Left renal pelvis (tissue), 4 donors: ENCODE measurements at regions not wholly inside any gene's neighbourhood (a gene's known extent, or its start where the extent isn't known, plus 50 kb on each side); places are given as distances from the start of the nearest gene placed in this dataset.

Source experiments
- DNase-seq, 4 donors: peaks; one replicate each; pipeline ENCODE4 v3.0.0-alpha.2; 2013; ENCODE audit warnings: low read depth in 4 of 4, low spot score in 3 of 4

DNA sequence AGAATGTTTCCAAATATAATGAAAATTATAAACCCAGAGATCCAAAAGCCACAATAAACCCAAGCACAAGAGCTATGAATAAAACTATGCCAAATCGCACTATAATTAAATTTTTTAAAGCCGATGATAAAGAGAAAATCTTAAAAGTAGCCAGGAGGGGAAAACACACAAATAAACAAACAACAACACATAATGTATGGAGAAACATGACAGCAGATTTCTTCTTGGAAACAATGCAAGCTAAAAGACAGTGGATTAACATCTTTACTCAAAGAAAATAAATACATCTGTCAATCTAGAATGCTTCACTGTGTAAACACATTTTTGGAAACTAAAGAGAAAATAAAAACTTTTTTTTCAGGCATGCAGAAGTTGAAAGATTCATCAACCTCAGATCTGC, 53.0 kb upstream of the SMOX start:
- DNase-seq, result no peak

DNA sequence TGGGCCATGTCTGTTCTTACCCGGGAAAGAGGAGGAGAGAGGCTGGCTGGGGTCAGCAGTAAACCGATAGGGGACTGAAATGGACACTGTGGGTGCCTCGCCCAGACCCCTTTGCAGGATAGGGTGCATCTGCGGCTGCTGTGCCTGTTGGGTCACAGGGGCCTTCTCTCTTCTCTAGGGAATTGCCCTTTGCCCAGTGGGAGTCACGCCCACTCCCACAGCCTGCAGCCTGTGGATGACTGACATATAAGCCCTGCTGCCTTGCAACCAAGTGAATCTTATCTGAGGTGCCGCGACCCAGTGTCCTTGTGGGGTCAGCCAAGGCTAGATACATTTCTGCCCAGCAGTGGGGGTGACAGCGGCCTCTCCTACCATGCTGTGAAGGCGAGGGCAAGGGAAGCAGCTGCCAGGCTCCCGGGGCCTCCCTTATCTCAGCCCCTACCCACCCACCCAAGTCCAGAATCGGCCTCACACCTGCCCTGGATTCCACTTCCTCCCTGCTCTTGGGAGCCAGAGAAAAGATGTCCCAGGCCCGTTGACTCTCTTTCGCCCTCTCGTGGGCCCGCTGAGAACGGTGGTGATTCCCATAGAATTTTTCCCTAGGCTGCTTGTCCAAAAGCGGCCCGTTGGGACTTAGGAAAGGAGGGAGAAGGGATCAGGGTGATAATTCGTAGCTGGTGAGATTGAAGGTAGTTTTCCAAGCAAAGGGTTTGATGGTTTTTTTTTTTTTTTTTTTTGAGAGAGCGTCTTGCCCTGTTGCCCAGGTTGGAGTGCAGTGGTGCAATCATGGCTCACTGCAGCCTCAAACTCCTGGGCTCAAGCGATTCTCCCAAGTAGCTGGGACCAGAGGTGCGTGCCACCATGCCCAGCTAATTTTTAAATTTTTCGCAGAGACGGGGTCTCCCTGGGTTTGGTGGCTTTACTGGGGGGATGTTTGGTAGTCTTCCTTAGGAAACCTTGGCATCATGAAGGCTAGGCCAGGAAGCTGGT, 56.8 kb upstream of the SMOX start:
- no peak for DNase-seq

DNA sequence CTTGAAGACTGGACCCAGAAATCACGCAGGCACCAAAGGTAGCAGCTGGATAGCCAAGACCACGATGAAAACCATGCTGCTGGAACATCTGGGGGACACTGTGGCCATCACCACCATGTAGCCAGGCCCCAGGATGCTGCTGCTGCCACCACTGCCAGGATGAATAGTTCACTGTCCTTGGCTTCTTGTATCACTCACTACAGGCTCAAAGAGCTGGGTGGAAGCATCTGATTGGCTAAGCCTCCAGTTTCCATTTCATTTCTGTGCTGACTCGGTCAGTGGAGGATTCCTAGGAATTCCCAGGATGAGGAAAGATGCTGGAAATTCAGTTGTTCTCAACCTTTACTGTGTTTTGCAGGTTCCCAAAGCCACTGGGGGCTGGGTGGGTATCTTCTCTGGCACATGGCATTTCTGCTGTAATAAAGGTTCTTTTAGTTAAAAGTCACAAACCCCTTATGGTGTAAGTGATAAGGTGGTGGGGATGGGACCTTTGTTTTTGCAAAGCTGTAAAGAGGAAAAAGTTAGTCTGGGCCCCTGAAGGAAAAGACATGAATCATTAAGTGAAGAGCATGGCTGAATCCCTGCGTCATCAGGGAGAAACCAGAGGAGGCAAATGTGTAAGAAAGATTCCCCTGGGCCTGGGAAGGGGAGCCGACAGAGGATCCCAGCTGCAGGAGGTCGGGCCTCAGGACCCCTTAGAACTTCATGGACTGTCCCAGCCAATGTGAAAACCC, 57.7 kb upstream of the SMOX start:
- DNase-seq, result no peak

DNA sequence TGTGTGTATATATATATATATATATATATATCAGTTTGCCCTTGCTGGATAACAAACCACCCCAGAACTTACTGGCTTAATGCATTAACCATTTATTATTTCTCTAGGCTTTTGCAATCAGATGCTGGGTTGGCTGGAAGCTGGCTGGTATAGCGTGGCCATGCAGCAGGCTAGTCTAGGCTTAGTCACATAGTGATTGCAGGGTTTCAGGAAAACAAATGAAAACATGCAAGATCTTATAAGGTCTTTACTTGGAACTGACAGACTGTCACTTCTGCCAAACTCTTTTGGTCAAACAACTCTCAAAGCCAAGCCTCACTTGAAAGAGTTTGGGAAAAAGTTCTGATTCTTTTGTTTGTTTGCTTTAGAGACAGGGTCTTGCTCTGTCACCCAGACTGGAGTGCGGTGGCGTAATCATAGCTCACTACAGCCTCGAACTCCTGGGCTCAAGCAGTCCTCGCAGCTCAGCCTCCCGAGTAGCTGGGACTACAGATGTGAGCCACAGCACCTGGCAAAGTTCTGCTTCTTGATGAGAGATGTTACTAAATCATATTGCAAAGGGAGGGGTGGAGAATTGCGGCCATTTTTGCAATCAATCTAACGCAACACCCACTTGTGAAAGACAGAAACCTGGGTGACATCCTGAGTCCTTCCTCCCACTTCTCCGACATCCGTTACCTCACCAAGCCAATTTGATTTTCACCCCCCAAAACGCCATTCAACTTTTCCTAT, 58.7 kb upstream of the SMOX start:
- no peak for DNase-seq

DNA sequence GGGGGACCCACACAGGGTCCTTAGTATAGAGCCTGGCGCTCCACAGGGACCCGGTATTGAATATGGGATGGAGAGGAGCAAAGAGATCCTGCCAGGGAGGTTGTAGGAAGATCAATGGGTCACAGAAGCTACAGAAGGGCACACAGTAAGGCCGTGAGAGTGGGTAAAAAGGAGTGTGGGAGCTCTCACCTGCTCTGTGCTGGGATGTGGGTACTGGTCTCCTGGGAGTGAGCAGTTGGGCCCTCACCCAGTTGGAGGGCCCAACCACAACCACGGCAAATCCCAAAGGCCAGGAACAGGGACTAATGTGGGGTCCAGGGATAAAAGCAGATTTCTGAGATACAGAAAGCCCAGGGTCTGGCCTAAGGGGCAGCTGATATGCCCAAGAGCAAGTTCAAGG, 59.9 kb upstream of the SMOX start:
- no peak for DNase-seq

DNA sequence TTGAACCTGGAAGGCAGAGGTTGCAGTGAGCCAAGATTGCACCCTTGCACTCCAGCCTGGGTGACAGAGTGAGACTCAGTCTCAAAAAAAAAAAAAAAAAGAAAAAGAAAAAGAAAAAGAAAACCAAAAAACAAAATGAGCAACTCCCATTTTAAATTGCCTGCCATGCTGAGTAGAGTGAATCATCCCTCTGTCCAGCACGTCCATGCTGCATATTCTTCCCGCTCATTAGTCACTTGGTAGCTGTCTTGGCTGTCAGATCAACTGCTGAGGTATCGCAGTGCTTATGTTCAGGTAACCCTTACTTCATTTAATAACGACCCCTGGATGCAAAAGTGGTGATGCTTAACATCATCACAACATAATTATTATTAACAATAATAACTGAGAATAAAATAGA, 60.7 kb upstream of the SMOX start:
- no peak for DNase-seq

DNA sequence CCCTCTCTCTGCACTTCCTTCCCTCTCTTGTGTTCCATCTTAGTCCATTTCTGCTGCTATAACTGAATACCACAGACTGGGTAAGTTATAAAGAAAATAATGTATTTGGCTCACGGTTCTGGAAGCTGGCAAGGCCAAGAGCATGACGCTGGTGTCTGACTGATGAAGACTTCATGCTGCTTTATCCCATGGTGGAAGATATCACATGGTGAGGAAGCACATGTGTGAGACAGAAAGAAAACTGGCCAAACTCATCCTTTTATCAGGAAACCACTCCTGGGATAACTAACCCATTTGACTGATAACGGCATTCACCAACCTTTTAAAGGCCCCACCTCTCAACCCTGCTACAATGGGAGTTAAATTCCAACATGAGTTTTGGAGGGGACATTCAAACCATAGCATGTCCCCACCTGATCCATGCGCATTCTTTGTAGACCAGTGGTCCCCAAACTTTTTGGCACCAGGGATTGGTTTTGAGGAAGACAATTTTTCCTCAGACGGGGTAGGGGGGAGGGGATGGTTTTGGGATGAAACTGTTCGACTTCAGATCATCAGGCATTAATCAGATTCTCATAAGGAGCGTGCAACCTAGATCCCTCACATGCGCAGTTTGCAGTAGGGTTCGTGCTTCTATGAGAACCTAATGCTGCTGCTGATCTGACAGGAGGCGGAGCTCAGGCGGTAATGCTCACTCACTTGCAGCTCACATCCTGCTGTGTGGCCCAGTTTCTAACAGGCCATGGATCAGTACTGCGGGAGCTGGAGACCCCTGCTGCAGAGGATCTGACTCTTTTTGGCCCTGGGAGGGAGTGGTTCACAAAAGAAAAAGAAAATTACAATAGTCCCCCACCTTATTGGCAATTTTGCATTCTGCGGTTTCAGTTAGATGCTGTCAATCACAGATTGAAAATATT, 61.6 kb upstream of the SMOX start:
- no peak for DNase-seq

DNA sequence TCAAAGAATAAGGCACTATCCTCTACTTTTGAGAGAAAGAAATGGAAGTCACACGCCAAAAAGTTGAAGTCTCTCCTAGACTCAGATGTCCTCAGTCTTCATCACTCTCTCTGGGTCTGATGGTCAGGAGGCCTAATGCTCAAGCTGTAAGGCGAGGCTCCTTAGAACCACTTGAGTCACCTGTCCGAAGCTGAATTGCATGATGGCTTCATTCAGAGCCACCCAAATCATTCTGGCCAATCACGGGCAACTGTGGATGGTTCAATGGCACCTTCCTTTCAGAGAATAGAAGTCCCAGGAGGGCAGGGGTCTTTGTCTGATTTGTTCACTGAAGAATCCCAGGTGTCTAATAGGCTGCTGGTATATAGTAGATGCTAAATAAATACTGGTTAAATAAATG, 63.9 kb upstream of the SMOX start:
- DNase-seq, result no peak

DNA sequence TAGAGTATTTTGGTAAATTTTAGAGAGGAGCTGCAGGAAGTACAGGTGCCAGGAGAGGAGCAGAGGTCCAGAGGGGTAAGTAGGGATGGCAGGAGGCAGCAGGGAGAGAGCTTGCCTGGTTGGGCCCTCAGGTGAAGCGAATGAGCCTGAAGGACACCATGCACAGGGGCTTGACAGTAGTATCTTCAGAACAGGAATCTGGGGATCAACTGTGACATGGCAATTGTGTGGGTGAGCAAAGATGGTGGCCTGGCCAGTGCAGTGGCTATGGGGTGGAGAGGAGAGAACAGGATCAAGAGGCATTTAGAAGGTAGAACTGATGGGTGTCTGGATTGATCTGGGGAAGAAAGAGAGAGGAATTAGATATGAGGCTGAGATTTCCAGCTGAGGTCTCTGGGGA, 64.5 kb upstream of the SMOX start:
- DNase-seq, result no peak

DNA sequence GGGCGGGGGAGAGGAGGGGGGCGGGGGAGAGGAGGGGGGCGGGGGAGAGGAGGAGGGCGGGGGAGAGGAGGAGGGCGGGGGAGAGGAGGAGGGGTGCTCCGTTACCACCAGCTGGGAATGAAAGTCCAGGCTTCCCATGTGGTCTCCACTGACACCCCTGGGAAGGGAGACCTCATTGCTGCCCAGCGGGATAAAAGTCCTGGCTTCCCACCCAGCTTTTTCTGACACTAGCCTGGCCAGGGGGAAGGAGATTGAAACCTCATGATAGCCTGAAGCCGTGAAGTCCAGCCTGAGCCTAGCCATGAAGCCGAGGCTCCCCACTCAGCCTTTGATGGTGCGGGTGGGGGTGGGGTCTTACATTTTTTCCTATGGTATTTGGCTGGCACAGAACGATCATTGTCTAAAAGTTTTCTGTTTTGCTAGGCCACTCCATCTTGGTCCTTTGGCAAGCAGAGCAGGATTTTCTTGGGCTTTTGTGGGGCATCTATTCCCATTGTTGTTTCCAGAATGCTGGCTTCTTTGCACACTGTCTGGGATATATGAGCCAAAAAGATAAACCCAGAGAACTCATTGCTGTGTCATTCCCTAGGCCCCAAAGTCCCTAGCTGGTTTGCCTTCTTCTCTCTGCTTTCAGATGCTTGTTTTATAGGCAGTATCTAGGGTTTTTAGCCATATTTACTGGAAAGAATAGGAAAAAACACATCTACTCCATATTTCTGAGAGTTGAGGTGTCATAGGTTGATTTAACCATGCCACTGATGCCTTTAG, 65.3 kb upstream of the SMOX start:
- DNase-seq, result peak in 1 of 4 donors; percentile 34

DNA sequence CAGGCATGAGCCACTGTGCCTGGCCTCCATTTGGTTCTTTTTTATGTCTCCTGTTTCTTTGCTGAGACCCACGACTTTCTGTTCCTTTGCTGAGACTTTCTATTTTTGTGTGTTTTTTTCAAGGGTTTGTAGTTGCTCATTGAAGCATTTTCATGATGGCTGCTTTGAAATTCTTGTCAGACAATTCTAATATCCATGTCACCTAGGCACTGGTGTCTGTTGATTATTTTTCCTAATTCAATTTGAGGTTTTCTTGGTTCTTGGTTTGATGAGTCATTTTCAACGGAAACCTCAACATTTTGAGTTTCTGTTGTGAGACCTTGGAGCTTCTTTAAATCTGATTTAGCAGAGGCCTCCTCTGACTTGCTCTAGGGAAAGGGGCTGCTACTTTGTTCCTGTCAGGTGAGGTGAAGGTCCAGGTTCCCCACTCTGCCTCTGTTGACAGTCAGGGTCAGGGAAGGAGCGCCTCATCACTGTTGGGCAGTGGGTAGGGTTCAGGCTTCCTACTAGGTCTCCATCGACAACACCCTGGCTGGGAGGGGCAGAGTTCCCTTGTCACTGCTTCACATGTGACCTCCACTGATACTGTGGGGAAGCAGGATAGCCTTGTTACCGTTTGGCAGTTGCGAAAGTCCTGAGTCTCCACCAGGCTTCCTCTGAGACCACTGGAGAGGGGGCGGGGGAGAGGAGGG, 66.1 kb upstream of the SMOX start:
- no peak for DNase-seq

DNA sequence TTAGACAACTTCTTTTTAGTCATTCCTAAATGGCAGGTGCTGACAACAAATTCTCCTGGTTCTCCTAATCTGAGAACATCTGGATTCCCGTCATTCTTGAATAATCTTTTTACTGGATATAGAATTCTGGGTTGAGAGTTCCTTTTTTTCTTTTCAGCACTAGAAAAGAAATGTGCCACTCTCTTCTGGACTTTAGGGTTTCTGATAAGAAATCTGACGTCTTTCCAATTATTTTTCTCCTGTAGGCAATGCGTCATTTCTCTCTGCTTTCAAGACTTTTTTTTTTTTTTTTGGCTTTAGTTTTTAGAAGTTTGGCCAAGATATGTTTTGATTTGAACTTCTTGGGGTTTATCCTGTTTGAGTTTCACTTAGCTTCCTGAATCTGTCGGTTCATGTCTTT, 66.1 kb upstream of the RNF24 start:
- no peak for DNase-seq

DNA sequence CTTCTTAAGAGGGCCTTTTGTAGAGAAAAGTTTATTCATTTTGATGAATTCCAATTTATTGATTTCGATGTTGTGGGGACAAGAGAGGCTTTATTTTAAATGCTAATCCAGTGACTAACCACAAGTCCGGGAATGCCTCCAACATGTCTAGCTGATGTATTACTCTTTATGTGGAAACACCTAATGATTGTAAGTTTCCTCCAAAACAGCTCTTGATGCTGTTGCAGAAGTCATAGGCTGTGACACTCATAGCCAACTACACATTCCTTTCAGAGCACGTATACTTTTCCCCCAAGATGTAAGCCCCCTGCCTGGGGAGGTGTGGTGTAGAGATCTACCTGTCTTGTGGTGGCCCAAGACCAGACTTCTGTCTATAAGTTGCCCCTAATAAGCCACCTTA, 61.3 kb upstream of the RNF24 start:
- no peak for DNase-seq

DNA sequence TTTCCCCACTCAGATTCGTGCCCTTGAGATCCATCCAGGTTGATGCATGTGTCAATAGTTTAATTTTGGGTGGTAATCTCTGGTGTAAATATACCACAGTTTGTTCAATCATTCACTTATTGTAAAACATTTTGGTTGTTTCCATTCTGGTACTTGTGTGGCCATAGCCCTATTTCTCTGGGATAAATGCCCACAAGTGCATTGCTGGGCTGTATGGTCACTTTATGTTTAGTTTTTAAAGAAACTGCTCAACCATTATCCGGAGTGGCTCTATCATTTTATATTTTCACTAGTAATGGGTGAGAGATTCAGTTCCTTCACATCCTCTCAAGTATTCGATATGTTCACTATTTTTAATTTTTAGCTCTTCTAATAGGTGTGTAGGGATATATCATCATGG, 60.7 kb upstream of the RNF24 start:
- no peak for DNase-seq

DNA sequence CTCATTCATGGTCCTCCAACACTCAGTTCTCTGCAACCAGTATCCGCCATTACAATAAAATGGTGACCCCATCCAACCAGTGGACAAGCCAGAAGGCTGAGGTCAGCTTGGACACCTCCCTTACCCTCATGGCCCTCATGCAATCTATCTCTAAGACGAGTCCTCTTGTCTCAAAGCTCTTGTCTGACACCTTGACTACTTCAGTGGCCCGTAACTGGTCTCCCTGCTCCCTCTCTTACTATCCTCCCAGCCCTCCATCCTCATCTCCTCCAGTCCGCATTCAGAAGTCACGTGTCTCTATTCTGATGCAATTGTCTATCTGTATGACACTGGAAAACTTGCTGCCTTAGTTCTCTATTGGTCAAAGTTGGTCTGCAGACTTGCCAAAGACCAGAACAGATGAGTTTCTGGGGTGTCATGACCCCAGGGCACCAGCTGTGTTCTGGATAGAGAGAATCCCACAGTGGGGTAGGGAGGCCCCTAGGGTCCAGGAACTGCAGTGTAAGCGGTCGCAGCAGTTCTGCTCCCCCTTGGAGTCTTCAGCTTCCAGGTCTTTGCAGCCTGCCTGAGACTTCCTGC, 59.6 kb upstream of the RNF24 start:
- no peak for DNase-seq

DNA sequence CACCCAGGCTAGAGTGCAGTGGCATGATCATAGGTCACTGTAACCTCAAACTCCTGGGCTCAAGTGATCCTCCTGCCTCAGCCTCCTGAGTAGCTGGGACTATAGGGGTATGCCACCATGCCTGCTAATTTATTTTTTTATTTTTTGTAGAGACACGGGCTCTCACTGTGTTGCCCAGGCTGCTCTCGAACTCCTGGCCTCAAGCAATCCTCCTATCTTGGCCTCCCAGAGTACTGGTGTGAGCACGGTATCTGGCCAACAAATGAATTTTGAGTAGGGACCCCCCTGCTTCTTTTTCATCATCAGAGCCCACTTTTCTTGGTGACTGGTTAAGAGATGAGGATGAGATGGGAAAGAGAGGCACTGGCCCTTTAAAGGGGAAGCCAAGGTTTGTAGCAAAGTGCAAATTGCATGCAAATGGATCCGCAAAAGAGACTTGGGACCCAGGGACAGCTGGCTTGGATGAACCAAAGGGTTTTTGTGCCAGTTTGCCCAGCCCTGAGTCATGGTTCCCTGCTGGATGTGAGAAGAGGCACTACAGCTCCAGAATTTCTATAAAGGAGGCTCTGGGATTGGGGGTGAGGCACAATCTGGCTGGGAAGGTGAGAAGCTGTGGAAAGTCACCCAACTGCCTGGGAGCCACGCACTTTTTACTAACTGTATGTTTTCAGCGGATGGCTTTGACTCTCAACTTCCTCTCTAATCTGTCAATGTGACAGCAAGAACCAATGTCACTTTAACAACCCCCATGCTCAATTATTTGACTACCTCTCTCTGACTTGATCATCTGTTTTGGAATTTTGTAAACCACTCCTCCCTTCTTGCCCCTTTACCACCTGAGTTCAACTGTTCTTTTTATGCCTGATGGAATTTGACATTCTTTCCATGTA, 58.7 kb upstream of the RNF24 start:
- DNase-seq, result no peak

DNA sequence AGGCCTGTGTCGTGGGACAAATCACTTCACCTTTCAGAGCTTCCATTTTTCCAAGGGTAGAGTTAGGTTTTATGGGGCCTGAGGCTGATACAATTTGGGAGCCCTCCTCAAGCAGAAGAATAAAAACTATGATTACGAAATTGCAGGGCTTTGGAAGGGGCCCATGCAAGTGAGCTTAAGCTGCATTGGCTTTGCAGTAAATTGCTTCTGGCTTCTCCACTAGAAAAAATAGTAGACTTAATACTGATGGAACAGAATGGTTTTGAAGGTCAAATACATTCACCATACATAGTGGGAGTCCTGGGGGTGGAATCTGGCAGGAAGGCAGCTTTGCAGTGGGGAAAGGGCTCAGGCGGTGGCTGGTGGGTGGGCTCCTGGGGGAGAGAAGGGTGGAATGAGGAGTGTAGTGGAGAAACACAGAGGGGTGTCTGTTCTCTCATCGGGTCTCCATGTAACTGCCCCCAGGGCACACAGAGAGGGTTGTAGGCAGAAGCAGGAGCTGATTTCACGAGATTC, 55.9 kb upstream of the RNF24 start:
- DNase-seq, result no peak
